ENCODE measurements at regions not wholly inside any gene's neighbourhood (a gene's known extent, or its start where the extent isn't known, plus 50 kb on each side); places are given as distances from the start of the nearest gene placed in this dataset.

DNA sequence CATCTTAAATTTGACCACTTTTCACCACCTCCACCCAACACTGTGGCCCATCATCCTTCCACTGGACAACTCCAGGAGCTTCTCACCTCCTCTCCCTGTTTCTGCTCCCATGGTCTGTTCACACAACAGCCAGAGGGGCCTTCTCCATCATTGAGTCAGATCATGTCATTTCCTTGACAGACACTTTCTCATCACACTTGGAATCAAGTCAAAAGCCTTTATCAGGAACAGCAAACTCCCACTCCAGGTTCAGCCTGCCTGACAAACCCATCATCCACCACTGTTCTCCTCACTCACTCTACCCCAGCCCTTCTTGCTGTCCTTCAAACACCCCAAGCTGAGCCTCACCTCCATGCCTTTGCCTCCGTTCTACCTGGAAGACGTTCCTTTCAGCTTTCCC lies 78.4 kb upstream of the ADRA1B start:
- H3K9ac ChIP-seq (ENCODE audit: low read depth, low read length): no peak overlapping the region
- no peaks in the 10 kb centered on the region for H3K4me1 ChIP-seq (ENCODE audit: insufficient read depth, low read length)
- H3K4me3 ChIP-seq (ENCODE audit: low read length): no peak overlapping the region
- H3K27ac ChIP-seq (ENCODE audit: low read length): no peak overlapping the region
- H3K9me3 ChIP-seq (ENCODE audit: insufficient read depth, low read depth, low read length): no peaks in the 10 kb centered on the region
- H3K27me3 ChIP-seq (ENCODE audit: insufficient read depth, low read length): no peaks in the 10 kb centered on the region
- H3K36me3 ChIP-seq (ENCODE audit: insufficient read depth, low read depth, low read length): no peaks in the 10 kb centered on the region

DNA sequence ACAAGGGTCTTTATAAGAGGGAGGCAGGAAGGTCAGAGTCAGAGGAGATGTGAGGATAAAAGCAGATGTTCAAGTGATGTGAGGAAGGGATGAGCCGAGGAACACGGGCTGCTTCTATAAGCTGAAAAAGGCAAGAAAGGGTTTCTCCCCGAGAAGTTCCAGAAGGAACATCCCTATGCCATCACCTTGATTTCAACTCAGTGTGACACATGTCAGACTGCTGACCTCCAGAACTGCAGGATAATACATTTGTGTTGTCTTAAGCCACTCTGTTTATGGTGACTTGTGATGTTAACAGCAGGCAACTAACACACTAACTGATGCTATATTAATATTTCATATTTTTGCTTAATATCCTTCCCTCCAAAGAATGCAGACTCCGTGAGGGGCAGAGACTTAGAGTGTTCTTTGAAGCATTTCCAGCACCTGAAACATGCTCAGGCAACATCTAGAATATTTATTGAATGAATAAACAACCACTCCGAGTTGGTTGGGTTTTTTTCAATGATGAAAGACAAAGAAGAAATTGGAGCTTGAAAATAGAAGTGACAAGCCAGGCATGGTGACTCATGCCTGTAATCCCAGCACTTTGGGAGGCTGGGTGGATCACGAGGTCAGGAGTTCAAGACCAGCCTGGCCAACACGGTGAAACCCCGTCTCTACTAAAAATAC lies 77.6 kb upstream of the ADRA1B start:
- no peak overlapping the region for H3K4me3 ChIP-seq (ENCODE audit: low read length)
- H3K27ac ChIP-seq (ENCODE audit: low read length): no peak overlapping the region
- H3K9ac ChIP-seq (ENCODE audit: low read depth, low read length): no peak overlapping the region

DNA sequence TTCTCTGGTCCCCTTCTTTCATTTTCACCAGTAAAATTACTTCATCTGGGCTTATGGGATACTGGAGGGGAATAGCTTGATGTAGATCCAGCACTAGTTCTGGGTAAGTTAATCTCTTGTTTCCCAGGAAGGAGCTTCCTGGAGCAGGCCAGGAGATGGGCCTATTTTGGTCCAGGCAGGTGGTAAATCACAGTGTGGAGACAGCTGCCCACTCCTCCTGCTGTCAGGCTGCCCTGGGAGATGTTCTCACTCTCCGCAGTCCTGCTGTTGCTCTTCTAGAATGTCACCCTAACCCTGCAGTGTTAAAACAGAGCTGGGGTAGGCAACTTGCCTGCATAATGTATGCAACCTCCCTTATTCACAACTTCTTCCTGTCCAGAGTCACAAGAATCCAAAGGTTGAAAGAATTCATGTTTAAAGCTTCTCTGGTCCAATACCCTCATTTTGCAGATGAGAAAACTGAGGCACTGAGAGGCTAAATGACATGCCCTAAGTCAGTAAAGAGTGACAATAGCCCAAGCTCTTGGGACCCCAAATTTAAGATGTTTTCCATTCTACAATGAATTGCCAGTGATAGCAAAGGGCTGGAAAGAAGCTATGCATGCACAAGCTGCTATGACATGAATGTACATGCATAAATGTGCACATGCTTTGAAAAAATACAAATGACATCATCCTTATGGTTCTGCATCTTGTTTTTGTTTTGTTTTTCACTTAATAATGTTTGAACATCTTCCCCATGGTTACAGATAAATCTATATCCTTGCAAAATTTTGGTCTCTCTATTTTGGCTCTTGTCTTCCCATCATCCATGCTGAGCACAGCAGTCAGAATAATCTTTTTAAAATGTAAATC lies 71.8 kb upstream of the ADRA1B start:
- H3K9ac ChIP-seq (ENCODE audit: low read depth, low read length): no peak overlapping the region
- H3K4me3 ChIP-seq (ENCODE audit: low read length): no peak overlapping the region
- no peaks in the 10 kb centered on the region for H3K27me3 ChIP-seq (ENCODE audit: insufficient read depth, low read length)
- no peaks in the 10 kb centered on the region for H3K4me1 ChIP-seq (ENCODE audit: insufficient read depth, low read length)
- H3K9me3 ChIP-seq (ENCODE audit: insufficient read depth, low read depth, low read length): no peaks in the 10 kb centered on the region
- H3K36me3 ChIP-seq (ENCODE audit: insufficient read depth, low read depth, low read length): no peaks in the 10 kb centered on the region
- no peak overlapping the region for H3K27ac ChIP-seq (ENCODE audit: low read length)

More for the DNA sequence above, 77.6 kb upstream of the ADRA1B start:
- Histone ChIP-seq H3K9me3 (ENCODE audit: insufficient read depth, low read depth, low read length) (no peaks in the 10 kb centered on the region), H3K4me1 (ENCODE audit: insufficient read depth, low read length) (no peaks in the 10 kb centered on the region), H3K36me3 (ENCODE audit: insufficient read depth, low read depth, low read length) (no peaks in the 10 kb centered on the region), H3K27me3 (ENCODE audit: insufficient read depth, low read length) (no peaks in the 10 kb centered on the region)

DNA sequence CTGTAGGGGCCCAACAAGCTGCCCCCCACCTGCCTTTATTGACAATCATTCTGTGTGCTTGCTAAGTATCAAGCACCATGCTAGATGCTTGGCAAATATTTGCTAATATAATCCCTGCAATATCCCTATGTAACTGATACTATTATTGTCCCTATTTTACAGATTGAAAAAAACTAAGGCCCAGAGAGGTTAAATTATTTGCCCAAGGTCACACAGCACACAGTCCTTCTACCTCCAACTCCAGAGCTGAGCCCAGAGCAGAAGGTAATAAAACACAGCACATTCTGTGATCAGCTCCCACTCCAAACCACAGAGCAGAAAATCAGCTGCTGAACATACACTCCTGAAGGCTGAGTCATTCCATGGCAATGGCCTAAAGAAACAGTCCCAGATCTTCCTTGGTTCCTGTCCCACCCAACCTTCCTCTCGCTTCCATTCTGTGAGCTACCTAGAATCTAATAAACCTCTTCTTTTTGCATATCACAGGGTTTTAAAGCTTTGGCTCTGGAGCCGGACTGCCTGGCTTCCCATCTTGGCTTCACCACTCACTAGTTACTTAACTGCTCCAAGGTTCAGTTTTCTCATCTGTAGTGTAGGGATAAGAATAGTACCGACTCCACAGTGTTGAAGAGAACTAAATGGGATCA lies 66.7 kb upstream of the ADRA1B start:
- Histone ChIP-seq H3K36me3 (ENCODE audit: insufficient read depth, low read depth, low read length) (no peaks in the 10 kb centered on the region), H3K4me3 (ENCODE audit: low read length) (no peak overlapping the region), H3K27ac (ENCODE audit: low read length) (no peak overlapping the region), H3K9me3 (ENCODE audit: insufficient read depth, low read depth, low read length) (no peaks in the 10 kb centered on the region), H3K9ac (ENCODE audit: low read depth, low read length) (no peak overlapping the region), H3K27me3 (ENCODE audit: insufficient read depth, low read length) (no peaks in the 10 kb centered on the region), H3K4me1 (ENCODE audit: insufficient read depth, low read length) (no peaks in the 10 kb centered on the region)

DNA sequence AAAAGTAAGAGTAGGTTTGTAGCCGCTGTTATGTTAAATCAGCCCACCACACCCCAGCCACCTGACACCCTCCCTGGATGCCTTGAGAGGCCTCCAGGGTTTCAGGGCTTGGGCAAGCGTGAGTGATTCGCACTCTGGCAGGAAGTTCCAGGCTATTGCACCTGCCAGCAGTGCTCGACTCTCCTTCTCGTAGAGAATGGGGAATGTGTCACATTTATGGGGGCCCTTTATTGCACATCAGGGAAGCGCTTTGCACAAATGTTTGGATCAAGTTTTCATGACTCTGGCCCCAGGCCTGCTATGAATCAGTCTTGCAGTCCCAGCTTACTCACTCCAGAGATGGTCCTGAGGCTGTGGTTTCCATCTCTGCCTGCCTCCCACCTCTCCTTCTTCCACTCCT lies 66.1 kb upstream of the ADRA1B start:
- no peaks in the 10 kb centered on the region for H3K9me3 ChIP-seq (ENCODE audit: insufficient read depth, low read depth, low read length)
- H3K36me3 ChIP-seq (ENCODE audit: insufficient read depth, low read depth, low read length): no peaks in the 10 kb centered on the region
- H3K27ac ChIP-seq (ENCODE audit: low read length): no peak overlapping the region
- no peak overlapping the region for H3K4me3 ChIP-seq (ENCODE audit: low read length)
- no peak overlapping the region for H3K9ac ChIP-seq (ENCODE audit: low read depth, low read length)
- H3K27me3 ChIP-seq (ENCODE audit: insufficient read depth, low read length): no peaks in the 10 kb centered on the region
- no peaks in the 10 kb centered on the region for H3K4me1 ChIP-seq (ENCODE audit: insufficient read depth, low read length)

DNA sequence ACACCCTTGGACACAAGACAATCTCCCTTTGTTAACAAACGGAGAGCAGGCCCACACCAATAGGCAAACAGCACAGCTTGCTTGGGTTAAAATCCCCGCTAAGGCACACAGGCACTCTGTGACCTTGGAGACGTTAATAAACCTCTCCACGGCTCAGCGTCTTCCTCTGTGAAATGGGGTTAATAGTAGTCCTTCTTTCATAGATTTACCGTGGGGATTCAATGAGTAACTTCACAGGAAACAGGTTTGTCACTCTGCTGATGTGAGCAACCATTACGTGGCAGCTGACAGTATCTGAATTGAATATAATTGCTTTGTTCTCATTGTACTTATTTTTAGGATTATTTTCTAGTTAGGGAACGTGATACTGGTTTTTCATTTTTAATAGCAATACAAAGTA lies 65.2 kb upstream of the ADRA1B start:
- Histone ChIP-seq H3K36me3 (ENCODE audit: insufficient read depth, low read depth, low read length) (no peaks in the 10 kb centered on the region), H3K27me3 (ENCODE audit: insufficient read depth, low read length) (no peaks in the 10 kb centered on the region), H3K9ac (ENCODE audit: low read depth, low read length) (no peak overlapping the region), H3K4me1 (ENCODE audit: insufficient read depth, low read length) (no peaks in the 10 kb centered on the region), H3K4me3 (ENCODE audit: low read length) (no peak overlapping the region), H3K9me3 (ENCODE audit: insufficient read depth, low read depth, low read length) (no peaks in the 10 kb centered on the region), H3K27ac (ENCODE audit: low read length) (no peak overlapping the region)

DNA sequence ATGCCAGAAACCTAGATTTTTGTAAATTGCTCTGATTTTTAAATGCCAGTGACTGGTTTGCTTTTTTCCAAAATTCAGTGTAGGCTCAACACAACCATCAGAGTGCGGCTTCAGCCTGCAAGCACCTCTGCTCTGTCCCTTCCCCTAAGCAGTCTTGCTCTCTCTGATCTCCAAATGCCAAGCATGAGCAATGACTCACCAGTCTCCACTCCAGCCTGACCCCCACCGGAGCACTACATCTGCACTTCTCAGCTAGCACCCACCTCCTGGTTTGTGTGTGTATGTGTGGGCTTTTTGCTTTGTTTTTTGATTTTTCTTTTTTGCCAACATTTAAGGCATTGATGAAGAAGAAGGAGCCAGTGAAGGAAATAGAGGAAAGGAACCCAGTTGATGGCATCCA lies 61.4 kb upstream of the ADRA1B start:
- H3K36me3 ChIP-seq (ENCODE audit: insufficient read depth, low read depth, low read length): no peaks in the 10 kb centered on the region
- H3K27me3 ChIP-seq (ENCODE audit: insufficient read depth, low read length): no peaks in the 10 kb centered on the region
- H3K9ac ChIP-seq (ENCODE audit: low read depth, low read length): no peak overlapping the region
- no peaks in the 10 kb centered on the region for H3K4me1 ChIP-seq (ENCODE audit: insufficient read depth, low read length)
- H3K4me3 ChIP-seq (ENCODE audit: low read length): no peak overlapping the region
- H3K27ac ChIP-seq (ENCODE audit: low read length): no peak overlapping the region
- H3K9me3 ChIP-seq (ENCODE audit: insufficient read depth, low read depth, low read length): no peaks in the 10 kb centered on the region

DNA sequence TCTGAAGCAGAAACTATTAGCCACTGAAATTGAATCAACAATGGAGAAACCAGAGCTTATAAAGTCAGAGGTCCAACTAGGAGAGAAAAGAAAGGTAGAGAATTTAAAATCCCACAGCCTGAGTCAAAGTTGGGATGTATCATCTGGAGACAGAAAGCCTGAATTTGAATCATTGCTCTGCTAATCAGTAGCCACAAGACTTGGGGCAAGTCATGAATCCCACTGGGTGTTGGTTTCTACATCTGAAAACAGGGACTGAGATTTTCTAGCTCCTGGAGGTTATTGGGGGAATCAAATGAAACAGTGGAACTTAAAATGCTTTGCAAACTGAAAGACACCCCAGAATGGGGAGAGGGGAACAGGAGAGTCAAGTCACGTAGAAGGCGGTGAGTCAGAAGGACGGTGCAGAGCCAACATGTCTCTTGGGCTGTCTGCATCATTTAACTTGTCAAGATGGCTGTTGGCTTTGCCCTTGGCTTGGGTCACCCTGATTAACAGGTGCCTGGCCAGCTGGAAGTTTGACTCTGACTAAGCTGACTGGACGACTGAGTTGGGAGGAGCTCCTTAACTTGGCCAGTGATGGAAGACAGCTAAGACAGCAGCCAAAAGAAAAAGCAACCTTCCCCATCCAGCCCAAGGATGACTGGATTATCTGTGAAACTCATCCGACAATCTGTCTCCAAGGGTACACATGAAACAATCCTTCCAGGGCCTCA lies 60.6 kb upstream of the ADRA1B start:
- no peaks in the 10 kb centered on the region for H3K36me3 ChIP-seq (ENCODE audit: insufficient read depth, low read depth, low read length)
- H3K27me3 ChIP-seq (ENCODE audit: insufficient read depth, low read length): no peaks in the 10 kb centered on the region
- H3K9ac ChIP-seq (ENCODE audit: low read depth, low read length): no peak overlapping the region

DNA sequence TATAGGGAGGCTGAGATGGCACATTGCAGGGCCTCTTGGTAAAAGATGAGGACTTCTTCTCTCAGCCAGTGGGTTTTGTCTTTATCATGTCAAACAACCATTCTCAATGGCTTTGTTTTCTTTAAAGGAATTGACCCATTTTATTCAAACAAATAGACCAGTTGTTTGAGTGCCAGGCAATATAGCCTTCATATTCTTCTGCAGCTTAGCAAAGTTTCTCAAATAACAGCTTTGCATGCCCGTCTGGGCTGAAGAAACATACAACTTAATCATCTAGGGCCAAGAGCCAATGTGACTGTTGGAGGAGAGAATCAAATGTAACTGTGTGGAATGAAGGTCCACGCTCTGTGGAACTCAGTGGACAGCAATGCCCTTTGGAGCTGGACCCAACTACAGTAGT lies 57.4 kb upstream of the ADRA1B start:
- H3K4me1 ChIP-seq (ENCODE audit: insufficient read depth, low read length): no peaks in the 10 kb centered on the region
- H3K9ac ChIP-seq (ENCODE audit: low read depth, low read length): no peak overlapping the region
- no peak overlapping the region for H3K4me3 ChIP-seq (ENCODE audit: low read length)
- no peaks in the 10 kb centered on the region for H3K9me3 ChIP-seq (ENCODE audit: insufficient read depth, low read depth, low read length)
- no peaks in the 10 kb centered on the region for H3K27me3 ChIP-seq (ENCODE audit: insufficient read depth, low read length)
- no peaks in the 10 kb centered on the region for H3K36me3 ChIP-seq (ENCODE audit: insufficient read depth, low read depth, low read length)
- no peak overlapping the region for H3K27ac ChIP-seq (ENCODE audit: low read length)

More for the DNA sequence above, 60.6 kb upstream of the ADRA1B start:
- Histone ChIP-seq H3K9me3 (ENCODE audit: insufficient read depth, low read depth, low read length) (no peaks in the 10 kb centered on the region), H3K4me3 (ENCODE audit: low read length) (no peak overlapping the region), H3K27ac (ENCODE audit: low read length) (no peak overlapping the region), H3K4me1 (ENCODE audit: insufficient read depth, low read length) (no peaks in the 10 kb centered on the region)

DNA sequence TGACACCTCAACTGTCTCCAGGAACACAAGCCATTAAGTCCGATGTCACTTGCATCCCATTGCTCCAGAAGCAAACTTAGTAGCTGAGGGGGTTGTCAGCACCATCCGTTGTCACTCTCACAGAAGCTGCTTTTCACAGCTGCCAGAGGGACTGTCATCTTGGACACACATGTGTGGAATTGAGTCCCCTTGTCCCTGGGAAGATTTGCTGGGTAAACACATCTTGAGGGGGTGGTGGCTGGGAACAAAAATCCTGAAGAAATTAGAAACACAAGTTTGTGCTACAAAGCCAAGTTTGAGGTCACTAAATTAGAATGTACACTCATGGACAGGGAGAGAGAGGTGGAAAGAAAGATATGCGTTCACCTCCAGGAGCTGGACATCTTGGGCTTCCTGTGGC lies 55.2 kb upstream of the ADRA1B start:
- H3K4me1 ChIP-seq (ENCODE audit: insufficient read depth, low read length): no peaks in the 10 kb centered on the region
- H3K27ac ChIP-seq (ENCODE audit: low read length): no peak overlapping the region
- H3K27me3 ChIP-seq (ENCODE audit: insufficient read depth, low read length): no peaks in the 10 kb centered on the region
- H3K4me3 ChIP-seq (ENCODE audit: low read length): no peak overlapping the region
- H3K36me3 ChIP-seq (ENCODE audit: insufficient read depth, low read depth, low read length): no peaks in the 10 kb centered on the region
- H3K9ac ChIP-seq (ENCODE audit: low read depth, low read length): no peak overlapping the region
- no peaks in the 10 kb centered on the region for H3K9me3 ChIP-seq (ENCODE audit: insufficient read depth, low read depth, low read length)

DNA sequence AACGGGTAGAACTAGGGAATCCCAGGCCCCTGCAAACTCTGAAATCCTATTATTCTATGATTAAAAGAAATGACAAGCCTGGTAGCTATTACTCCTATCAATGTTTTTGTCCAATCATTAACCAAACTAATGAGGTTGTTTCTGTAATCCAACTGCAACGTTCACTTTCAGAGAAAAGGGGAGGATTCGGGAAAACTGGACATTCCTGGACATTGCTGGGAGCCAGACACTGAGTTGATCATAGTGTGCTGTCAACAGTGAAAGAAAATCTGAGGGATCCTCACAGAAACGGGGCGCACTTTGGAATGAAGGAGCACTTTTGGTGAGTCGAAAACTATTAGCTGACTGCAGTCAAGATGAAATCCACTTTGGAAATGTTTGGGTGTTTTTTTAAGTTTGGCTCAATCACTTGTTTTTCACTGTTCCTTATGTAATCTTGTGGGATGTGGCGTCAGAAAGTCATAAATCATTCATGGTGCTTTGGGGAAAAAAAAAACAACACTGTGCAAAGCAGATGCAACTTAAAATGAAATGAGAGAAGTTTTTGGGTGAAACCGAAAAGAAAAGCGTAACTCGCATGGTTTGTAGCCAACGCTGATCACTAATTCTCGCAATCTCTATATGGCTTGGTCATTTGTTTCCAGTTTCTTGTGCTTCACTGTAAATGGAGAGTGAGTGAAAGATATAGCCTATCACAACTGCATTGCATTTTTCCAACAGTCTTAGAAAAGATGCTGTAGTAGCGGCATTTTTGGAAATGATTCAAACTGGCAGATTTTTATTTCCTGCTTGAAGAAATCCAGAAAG lies 51.2 kb upstream of the ADRA1B start:
- H3K9ac ChIP-seq (ENCODE audit: low read depth, low read length): no peak overlapping the region
- H3K27ac ChIP-seq (ENCODE audit: low read length): no peak overlapping the region
- no peaks in the 10 kb centered on the region for H3K36me3 ChIP-seq (ENCODE audit: insufficient read depth, low read depth, low read length)
- H3K9me3 ChIP-seq (ENCODE audit: insufficient read depth, low read depth, low read length): no peaks in the 10 kb centered on the region
- 0 out of 2 replicates have a peak, but pooled peaks cover 7% of the 10 kb centered on the region for H3K27me3 ChIP-seq (ENCODE audit: insufficient read depth, low read length)
- H3K4me3 ChIP-seq (ENCODE audit: low read length): no peak overlapping the region
- no peaks in the 10 kb centered on the region for H3K4me1 ChIP-seq (ENCODE audit: insufficient read depth, low read length)
